Panc1 (cell line): ENCODE measurements at regions not wholly inside any gene's neighbourhood (a gene's known extent, or its start where the extent isn't known, plus 50 kb on each side); places are given as distances from the start of the nearest gene placed in this dataset.

Source experiments
- POLR2AphosphoS5 ChIP-seq: IDR thresholded peaks from 2 replicates; pipeline ENCODE4 v1.6.1; 2012; ENCODE audit warnings: mild to moderate bottlenecking, low read depth, low read length, moderate library complexity
- SIN3A ChIP-seq: IDR thresholded peaks from 2 replicates; pipeline ENCODE4 v1.6.1; 2012; ENCODE audit warnings: low read depth, mild to moderate bottlenecking, low read length, moderate library complexity, borderline replicate concordance; ENCODE audit not compliant: insufficient read depth
- TCF7L2 ChIP-seq: IDR thresholded peaks from 2 replicates; pipeline ENCODE4 v1.6.1; 2011; ENCODE audit warnings: mild to moderate bottlenecking, low read depth, low read length, inconsistent platforms
- TF ChIP-seq, protein P1 (sequence below): fragments of 450-650 bp; IDR thresholded peaks from 2 replicates; pipeline ENCODE4 v1.5.1; 2017; ENCODE audit warnings: mild to moderate bottlenecking
- TF ChIP-seq, protein P2 (sequence below), 2 experiments: IDR thresholded peaks; 2 replicates each; pipeline ENCODE4 v1.6.1; 2011 to 2012; ENCODE audit warnings: low read depth in 2 of 2, control low read depth in 1 of 2, low read length in 1 of 2, mild to moderate bottlenecking in 1 of 2, moderate library complexity in 1 of 2; ENCODE audit not compliant: insufficient read depth in 1 of 2

DNA sequence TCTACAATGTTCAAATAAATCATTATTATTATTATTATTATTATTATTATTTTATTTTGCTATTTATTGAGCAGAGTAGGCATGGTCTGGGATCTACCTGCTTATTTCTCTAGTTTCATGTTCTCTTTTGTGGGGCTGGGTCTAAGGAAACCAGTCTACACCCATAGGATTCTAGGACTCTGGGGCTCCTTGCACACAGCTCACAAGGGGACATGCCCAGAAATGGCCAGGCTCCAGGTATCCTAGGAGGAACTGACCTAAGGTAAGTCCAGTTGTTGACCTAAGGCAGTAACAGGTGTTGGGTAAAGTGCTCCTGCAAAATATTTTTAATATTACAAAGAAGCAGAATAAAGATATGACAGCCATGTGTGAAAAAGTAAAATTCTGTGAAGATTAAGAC lies 149.6 kb upstream of the TBL1XR1 start:
- TF ChIP-seq SIN3A, result no peak
- TF ChIP-seq POLR2AphosphoS5, result no peak
- TF ChIP-seq, protein P1, sequence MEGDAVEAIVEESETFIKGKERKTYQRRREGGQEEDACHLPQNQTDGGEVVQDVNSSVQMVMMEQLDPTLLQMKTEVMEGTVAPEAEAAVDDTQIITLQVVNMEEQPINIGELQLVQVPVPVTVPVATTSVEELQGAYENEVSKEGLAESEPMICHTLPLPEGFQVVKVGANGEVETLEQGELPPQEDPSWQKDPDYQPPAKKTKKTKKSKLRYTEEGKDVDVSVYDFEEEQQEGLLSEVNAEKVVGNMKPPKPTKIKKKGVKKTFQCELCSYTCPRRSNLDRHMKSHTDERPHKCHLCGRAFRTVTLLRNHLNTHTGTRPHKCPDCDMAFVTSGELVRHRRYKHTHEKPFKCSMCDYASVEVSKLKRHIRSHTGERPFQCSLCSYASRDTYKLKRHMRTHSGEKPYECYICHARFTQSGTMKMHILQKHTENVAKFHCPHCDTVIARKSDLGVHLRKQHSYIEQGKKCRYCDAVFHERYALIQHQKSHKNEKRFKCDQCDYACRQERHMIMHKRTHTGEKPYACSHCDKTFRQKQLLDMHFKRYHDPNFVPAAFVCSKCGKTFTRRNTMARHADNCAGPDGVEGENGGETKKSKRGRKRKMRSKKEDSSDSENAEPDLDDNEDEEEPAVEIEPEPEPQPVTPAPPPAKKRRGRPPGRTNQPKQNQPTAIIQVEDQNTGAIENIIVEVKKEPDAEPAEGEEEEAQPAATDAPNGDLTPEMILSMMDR, result no peak
- TF ChIP-seq, protein P2, sequence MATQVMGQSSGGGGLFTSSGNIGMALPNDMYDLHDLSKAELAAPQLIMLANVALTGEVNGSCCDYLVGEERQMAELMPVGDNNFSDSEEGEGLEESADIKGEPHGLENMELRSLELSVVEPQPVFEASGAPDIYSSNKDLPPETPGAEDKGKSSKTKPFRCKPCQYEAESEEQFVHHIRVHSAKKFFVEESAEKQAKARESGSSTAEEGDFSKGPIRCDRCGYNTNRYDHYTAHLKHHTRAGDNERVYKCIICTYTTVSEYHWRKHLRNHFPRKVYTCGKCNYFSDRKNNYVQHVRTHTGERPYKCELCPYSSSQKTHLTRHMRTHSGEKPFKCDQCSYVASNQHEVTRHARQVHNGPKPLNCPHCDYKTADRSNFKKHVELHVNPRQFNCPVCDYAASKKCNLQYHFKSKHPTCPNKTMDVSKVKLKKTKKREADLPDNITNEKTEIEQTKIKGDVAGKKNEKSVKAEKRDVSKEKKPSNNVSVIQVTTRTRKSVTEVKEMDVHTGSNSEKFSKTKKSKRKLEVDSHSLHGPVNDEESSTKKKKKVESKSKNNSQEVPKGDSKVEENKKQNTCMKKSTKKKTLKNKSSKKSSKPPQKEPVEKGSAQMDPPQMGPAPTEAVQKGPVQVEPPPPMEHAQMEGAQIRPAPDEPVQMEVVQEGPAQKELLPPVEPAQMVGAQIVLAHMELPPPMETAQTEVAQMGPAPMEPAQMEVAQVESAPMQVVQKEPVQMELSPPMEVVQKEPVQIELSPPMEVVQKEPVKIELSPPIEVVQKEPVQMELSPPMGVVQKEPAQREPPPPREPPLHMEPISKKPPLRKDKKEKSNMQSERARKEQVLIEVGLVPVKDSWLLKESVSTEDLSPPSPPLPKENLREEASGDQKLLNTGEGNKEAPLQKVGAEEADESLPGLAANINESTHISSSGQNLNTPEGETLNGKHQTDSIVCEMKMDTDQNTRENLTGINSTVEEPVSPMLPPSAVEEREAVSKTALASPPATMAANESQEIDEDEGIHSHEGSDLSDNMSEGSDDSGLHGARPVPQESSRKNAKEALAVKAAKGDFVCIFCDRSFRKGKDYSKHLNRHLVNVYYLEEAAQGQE (IDR thresholded peaks at IDR 0.05; ENCODE audit: insufficient read depth in 1 of 2, low read depth in 2 of 2, low read length in 1 of 2), result no peak
- TF ChIP-seq TCF7L2, result no peak
